HCT116 (cell line): ENCODE measurements at regions not wholly inside any gene's neighbourhood (a gene's known extent, or its start where the extent isn't known, plus 50 kb on each side); places are given as distances from the start of the nearest gene placed in this dataset.

Source experiments
- ATAC-seq: fragments of 200-7000 bp; cut with Tn5 transposase; 2 replicates; pipeline ENCODE4 v1.9.1; 2020; ENCODE audit warnings: mild to moderate bottlenecking, moderate library complexity
- BruUV-seq: library from RNA; stranded (reverse); fragments of 400-500 nt; replicated peaks from 2 replicates; lab custom pipeline; 2021; lab: Mats Ljungman, UMichigan
- CTCF ChIA-PET: fragments of 300-600 bp; sonication (Branson Sonifier 250); formaldehyde crosslinking; loops from one replicate; lab custom pipeline; 2021; ENCODE audit warnings: antibody characterized with exemption; lab: Charles Lee
- POLR2A ChIA-PET: fragments of 300-600, 350-600 bp; sonication (Branson Sonifier 250); formaldehyde crosslinking; loops from one replicate; lab custom pipeline; 2021; ENCODE audit warnings: antibody characterized with exemption; lab: Charles Lee
- RAD21 ChIA-PET, 2 experiments: fragments of 300-600 bp; sonication (Branson Sonifier 250); formaldehyde crosslinking; loops; one replicate each; lab custom pipeline; 2023; ENCODE audit warnings: low total read pairs in 2 of 2; ENCODE audit not compliant: uncharacterized antibody in 2 of 2, unreplicated experiment in 2 of 2, low non-redundant PET in 1 of 2; lab: Charles Lee
- DNase-seq: peaks from one replicate; pipeline ENCODE4 v3.0.0-alpha.2; 2010; ENCODE audit warnings: low read depth, low spot score
- H2AFZ ChIP-seq: fragments of 200-600 bp; shearing (Covaris generic), sonication (generic); 2 replicates; pipeline ENCODE4 v1.6.1; 2017; ENCODE audit warnings: low read depth, mixed run types, mixed read lengths, antibody characterized with exemption, low read length; ENCODE audit not compliant: poor library complexity, severe bottlenecking
- H3K27ac ChIP-seq: 2 replicates; pipeline ENCODE4 v1.5.1; 2012; ENCODE audit warnings: low read depth, low read length
- H3K27me3 ChIP-seq: fragments of 200-600 bp; sonication (generic); 2 replicates; pipeline ENCODE4 v1.6.1; 2016; ENCODE audit warnings: mixed run types, low read length, mixed read lengths; ENCODE audit not compliant: insufficient read depth
- H3K36me3 ChIP-seq, 2 experiments: fragments of 200-500 bp in 1 of 2; fragments of 200-600 bp in 1 of 2; sonication (Bioruptor generic) in 1 of 2; sonication (generic) in 1 of 2; 2 replicates each; pipeline versions ENCODE4 v1.5.1 to v1.6.1; 2014 to 2016; ENCODE audit warnings: low read length in 2 of 2, inconsistent platforms in 1 of 2, mixed read lengths in 1 of 2, mixed run types in 1 of 2; ENCODE audit not compliant: insufficient read depth in 2 of 2, control insufficient read depth in 1 of 2
- H3K4me1 ChIP-seq, 2 experiments: fragments of 200-600 bp in 1 of 2; sonication (generic) in 1 of 2; 2 replicates each; pipeline versions ENCODE4 v1.5.1 to v1.6.1; 2012 to 2017; ENCODE audit warnings: low read length in 2 of 2, inconsistent platforms in 1 of 2, mild to moderate bottlenecking in 1 of 2, mixed read lengths in 1 of 2, mixed run types in 1 of 2, moderate library complexity in 1 of 2; ENCODE audit not compliant: insufficient read depth in 2 of 2, control insufficient read depth in 1 of 2
- H3K4me2 ChIP-seq: fragments of 200-600 bp; sonication (generic); 2 replicates; pipeline ENCODE4 v1.6.1; 2017; ENCODE audit warnings: mixed run types, low read length, mixed read lengths
- H3K4me3 ChIP-seq, 2 experiments: fragments of 200-600 bp in 1 of 2; sonication (generic) in 1 of 2; replicated peaks in 1 of 2; 2 replicates each; pipeline ENCODE4 v1.5.1; 2011 to 2016; ENCODE audit warnings: low read length in 2 of 2, control low read depth in 1 of 2, low read depth in 1 of 2, mild to moderate bottlenecking in 1 of 2, mixed read lengths in 1 of 2, mixed run types in 1 of 2
- H3K79me2 ChIP-seq: fragments of 200-600 bp; sonication (generic); 2 replicates; pipeline ENCODE4 v1.6.1; 2017; ENCODE audit warnings: mild to moderate bottlenecking, mixed run types, low read length, moderate library complexity, mixed read lengths; ENCODE audit not compliant: insufficient read depth
- H3K9ac ChIP-seq: fragments of 200-600 bp; sonication (generic); 2 replicates; pipeline ENCODE4 v1.6.1; 2016; ENCODE audit warnings: low read length, mixed read lengths
- H3K9me2 ChIP-seq: fragments of 200-600 bp; sonication (generic), shearing (Covaris generic); 2 replicates; pipeline ENCODE4 v1.6.1; 2017; ENCODE audit warnings: mixed run types, mild to moderate bottlenecking, moderate library complexity; ENCODE audit not compliant: insufficient read depth
- H3K9me3 ChIP-seq, 2 experiments: fragments of 200-500 bp in 1 of 2; fragments of 200-600 bp in 1 of 2; sonication (Bioruptor generic) in 1 of 2; sonication (generic) in 1 of 2; 2 replicates each; pipeline ENCODE4 v1.6.1; 2014 to 2017; ENCODE audit warnings: low read length in 2 of 2, mixed read lengths in 2 of 2, inconsistent platforms in 1 of 2, low read depth in 1 of 2, mild to moderate bottlenecking in 1 of 2, mixed run types in 1 of 2, moderate library complexity in 1 of 2; ENCODE audit not compliant: control insufficient read depth in 1 of 2, insufficient read depth in 1 of 2
- H4K20me1 ChIP-seq: fragments of 200-600 bp; sonication (generic), shearing (Covaris generic); 2 replicates; pipeline ENCODE4 v1.6.1; 2017; ENCODE audit warnings: mixed run types, mild to moderate bottlenecking, moderate library complexity; ENCODE audit not compliant: insufficient read depth
- ATF3 ChIP-seq: IDR thresholded peaks from 2 replicates; pipeline ENCODE4 v1.6.1; 2012
- ELF1 ChIP-seq: IDR thresholded peaks from 2 replicates; pipeline ENCODE4 v1.6.1; 2012; ENCODE audit warnings: low read depth, borderline replicate concordance
- SIN3A ChIP-seq: IDR thresholded peaks from 2 replicates; pipeline ENCODE4 v1.6.1; 2012; ENCODE audit warnings: low read depth
- SRF ChIP-seq: IDR thresholded peaks from 2 replicates; pipeline ENCODE4 v1.6.1; 2012; ENCODE audit warnings: low read depth
- ZBTB33 ChIP-seq: IDR thresholded peaks from 2 replicates; pipeline ENCODE4 v1.6.1; 2011; ENCODE audit warnings: mild to moderate bottlenecking, low read length, moderate library complexity; ENCODE audit not compliant: insufficient replicate concordance; ENCODE audit errors: extremely low read depth
- ZNF274 ChIP-seq: fragments of 200-500 bp; sonication (Bioruptor generic); IDR thresholded peaks from 2 replicates; pipeline ENCODE4 v1.6.1; 2014; ENCODE audit warnings: mild to moderate bottlenecking, low read depth, low read length, inconsistent platforms
- intact Hi-C: fragments of 100-400 bp; cut with micrococcal nuclease; formaldehyde crosslinking; loops from 2 replicates; pipeline ENCODE4 v1.10.0; 2022

DNA sequence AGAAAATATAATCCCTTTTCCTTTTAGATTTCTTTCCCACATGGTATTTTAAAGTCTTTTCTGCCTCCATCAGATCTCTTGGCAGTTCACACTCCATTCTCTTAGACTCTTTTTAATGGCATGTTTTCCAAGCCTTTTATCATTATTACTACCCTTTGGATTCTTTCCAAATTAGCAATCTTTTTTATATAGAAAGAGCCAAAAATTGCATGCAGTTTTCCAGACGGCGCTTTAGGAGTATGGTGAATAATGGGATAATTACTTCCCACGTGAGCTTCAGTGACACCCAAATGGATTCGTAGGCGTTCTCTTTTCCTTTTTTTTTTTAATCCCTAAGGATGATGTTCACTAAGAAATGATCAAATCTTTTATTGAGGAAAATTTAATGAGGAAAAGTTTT lies 354.8 kb upstream of the DNAJC19 start (continued):
- TF ChIP-seq ZBTB33 = no peak

- H2AFZ ChIP-seq = no peak overlapping the region
- no TSS peak for BruUV-seq
- H3K36me3 ChIP-seq = no peaks in the 10 kb centered on the region
- H3K9ac ChIP-seq = no peak overlapping the region
- no peak overlapping the region for H3K4me2 ChIP-seq
- H3K9me3 ChIP-seq = no peaks in the 10 kb centered on the region
- no peaks in the 10 kb centered on the region for H3K9me2 ChIP-seq
- H3K4me1 ChIP-seq = no peaks in the 10 kb centered on the region
- H4K20me1 ChIP-seq = no peaks in the 10 kb centered on the region
- no peak overlapping the region for H3K27ac ChIP-seq
- H3K79me2 ChIP-seq = no peaks in the 10 kb centered on the region
- no peak for DNase-seq
- no peak for TF ChIP-seq ATF3
- TF ChIP-seq ELF1 = no peak
- no peak for TF ChIP-seq SIN3A
- no peak for TF ChIP-seq ZNF274
- no peak for TF ChIP-seq SRF
- peaks cover 10% of the 10 kb centered on the region; the same call in 1 of the 2 replicates for H3K27me3 ChIP-seq
- intact Hi-C loops = no loop called here
- CTCF ChIA-PET = interaction anchor here (0.8 kb wide), 1 partner anchor 9 kb away, joined by 3 read pairs; no protein-coding TSS in a partner anchor
- ATAC-seq = no peak
- H3K4me3 ChIP-seq = no peak overlapping the region
- RAD21 ChIA-PET = no interaction called here
- POLR2A ChIA-PET = no interaction called here
Measured at GRCh38 chr3:181336597-181336996, 347.1 kb upstream of the DNAJC19 start.
